GM12878 (cell line): ENCODE measurements at regions not wholly inside any gene's neighbourhood (a gene's known extent, or its start where the extent isn't known, plus 50 kb on each side); places are given as distances from the start of the nearest gene placed in this dataset.

Source experiments
- ATAC-seq: fragments of 200-7000 bp; cut with Tn5 transposase; 3 replicates; pipeline ENCODE4 v1.9.1; 2020; ENCODE audit warnings: mild to moderate bottlenecking, moderate library complexity
- BruUV-seq: library from RNA; stranded (reverse); fragments of 400-500 nt; replicated peaks from 2 replicates; lab custom pipeline; 2021; lab: Mats Ljungman, UMichigan
- CTCF ChIA-PET: fragments of 300-600 bp; sonication (Branson Sonifier 250); formaldehyde crosslinking; extraction: SDS; loops from one replicate; lab custom pipeline; 2021; ENCODE audit warnings: inconsistent platforms; lab: Yijun Ruan, JAX
- POLR2A ChIA-PET: fragments of 350-600 bp; formaldehyde crosslinking; extraction: SDS; loops from one replicate; lab custom pipeline; 2021; ENCODE audit warnings: inconsistent platforms; lab: Charles Lee
- RAD21 ChIA-PET: fragments of 300-600 bp; sonication (Branson Sonifier 250); formaldehyde crosslinking; loops from one replicate; lab custom pipeline; 2023; ENCODE audit warnings: antibody characterized with exemption; ENCODE audit not compliant: unreplicated experiment; lab: Charles Lee
- SMC1A ChIA-PET: fragments of 300-600 bp; sonication (Branson Sonifier 250); formaldehyde crosslinking; loops from one replicate; lab custom pipeline; 2023; ENCODE audit not compliant: unreplicated experiment, uncharacterized antibody; lab: Charles Lee
- DNase-seq: peaks from one replicate; pipeline ENCODE4 v3.0.0-alpha.2; 2011; ENCODE audit warnings: low read depth, low spot score
- FAIRE-seq: peaks from 3 replicates; lab custom pipeline; 2011; peaks lifted over from hg19 to GRCh38; lab: Jason Lieb, UNC
- H2AFZ ChIP-seq: 2 replicates; pipeline ENCODE4 v1.6.0; 2011; ENCODE audit warnings: low read depth, low read length, control low read depth; ENCODE audit not compliant: control insufficient read depth
- H3K27ac ChIP-seq: 2 replicates; pipeline ENCODE4 v1.5.1; 2011; ENCODE audit warnings: control low read depth; ENCODE audit not compliant: control insufficient read depth, insufficient read depth
- H3K27me3 ChIP-seq, 2 experiments: replicated peaks in 1 of 2; 2 replicates each; pipeline versions ENCODE4 v1.6.0 to v1.6.1; 2011; ENCODE audit warnings: low read length in 1 of 2; ENCODE audit not compliant: control insufficient read depth in 2 of 2, insufficient read depth in 2 of 2
- H3K36me3 ChIP-seq, 2 experiments: 2 replicates each; pipeline ENCODE4 v1.5.1; 2011; ENCODE audit warnings: low read length in 1 of 2; ENCODE audit not compliant: control insufficient read depth in 2 of 2, insufficient read depth in 2 of 2
- H3K4me1 ChIP-seq: 2 replicates; pipeline ENCODE4 v1.6.1; 2011; ENCODE audit warnings: mild to moderate bottlenecking, low read length, moderate library complexity, mixed read lengths; ENCODE audit not compliant: control insufficient read depth, insufficient read depth
- H3K4me2 ChIP-seq: 2 replicates; pipeline ENCODE4 v1.6.0; 2011; ENCODE audit warnings: control low read depth; ENCODE audit not compliant: control insufficient read depth, insufficient read depth
- H3K4me3 ChIP-seq: fragments of 200-600 bp; sonication (generic); 2 replicates; pipeline ENCODE4 v1.5.1; 2016
- H3K79me2 ChIP-seq: 2 replicates; pipeline ENCODE4 v1.6.0; 2011; ENCODE audit warnings: low read length; ENCODE audit not compliant: control insufficient read depth, insufficient read depth
- H3K9ac ChIP-seq: 2 replicates; pipeline ENCODE4 v1.8.0; 2011; ENCODE audit warnings: low read length, control low read depth, mixed read lengths; ENCODE audit not compliant: control insufficient read depth, insufficient read depth
- H3K9me3 ChIP-seq: replicated peaks from 3 replicates; pipeline ENCODE4 v1.5.1; 2011; ENCODE audit warnings: mild to moderate bottlenecking, low read length; ENCODE audit not compliant: control insufficient read depth, insufficient read depth
- H4K20me1 ChIP-seq: 2 replicates; pipeline ENCODE4 v1.6.0; 2011; ENCODE audit not compliant: control insufficient read depth, insufficient read depth
- FOXK2 ChIP-seq: fragments of 450-650 bp; IDR thresholded peaks from 2 replicates; pipeline ENCODE4 v1.6.1; 2017; ENCODE audit warnings: mild to moderate bottlenecking, moderate library complexity
- IKZF2 ChIP-seq, 2 experiments: fragments of 450-650 bp; IDR thresholded peaks; 2 replicates each; pipeline ENCODE4 v1.6.1; 2017; ENCODE audit warnings: mild to moderate bottlenecking in 2 of 2, moderate library complexity in 2 of 2
- MLLT1 ChIP-seq: fragments of 450-650 bp; IDR thresholded peaks from 2 replicates; pipeline ENCODE4 v1.6.1; 2016; ENCODE audit warnings: mild to moderate bottlenecking
- SP1 ChIP-seq: IDR thresholded peaks from one replicate; pipeline ENCODE4 v1.6.1; 2011; ENCODE audit warnings: low read depth, low read length
- SRF ChIP-seq, 2 experiments: IDR thresholded peaks; 2 replicates each; pipeline ENCODE4 v1.6.1; 2011; ENCODE audit warnings: low read depth in 2 of 2, low read length in 2 of 2, mild to moderate bottlenecking in 1 of 2, moderate library complexity in 1 of 2
- ZBTB40 ChIP-seq: fragments of 450-650 bp; IDR thresholded peaks from 2 replicates; pipeline ENCODE4 v1.6.1; 2016; ENCODE audit warnings: mild to moderate bottlenecking, moderate library complexity, borderline replicate concordance
- WGBS: methylation state at CpG from one replicate; pipeline ENCODE4 v1.1.6; 2016; ENCODE audit warnings: low lambda C conversion rate; ENCODE audit not compliant: insufficient replicate concordance, insufficient coverage; ENCODE audit errors: missing lambda C conversion rate; 5-methylcytosine and 5-hydroxymethylcytosine counted together
- in situ Hi-C: fragments of 300-500 bp; cut with MboI; formaldehyde crosslinking; loops from 9 replicates; pipeline ENCODE4 v1.14.3; 2018; ENCODE audit warnings: mixed read lengths
- intact Hi-C: fragments of 100-400 bp; cut with micrococcal nuclease; formaldehyde crosslinking; loops from one replicate; pipeline ENCODE4 v1.14.2; 2022; ENCODE audit not compliant: unreplicated experiment
- TF ChIP-seq, protein P1 (sequence below): fragments of 450-650 bp; IDR thresholded peaks from 2 replicates; pipeline ENCODE4 v1.6.1; 2017; ENCODE audit warnings: mild to moderate bottlenecking, low read depth, inconsistent platforms; ENCODE audit not compliant: poor library complexity, severe bottlenecking

DNA sequence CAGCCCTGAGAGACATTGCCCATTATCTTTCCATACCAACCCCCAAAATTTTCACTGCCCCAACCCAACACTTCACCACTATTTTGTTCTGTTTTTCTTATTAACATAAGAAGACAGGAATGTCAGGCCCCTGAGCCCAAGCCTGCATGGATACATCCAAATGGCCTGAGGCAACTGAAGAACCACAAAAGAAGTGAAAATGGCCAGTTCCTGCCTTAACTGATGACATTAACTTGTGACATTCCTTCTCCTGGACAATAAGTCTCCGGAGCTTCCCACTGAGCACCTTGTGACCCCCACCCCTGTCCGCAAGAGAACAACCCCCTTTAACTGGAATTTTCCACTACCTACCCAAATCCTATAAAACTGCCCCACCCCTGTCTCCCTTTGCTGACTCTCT lies 1076.4 kb upstream of the GHITM start:
- FAIRE-seq (no peak), ATAC-seq (no peak)
- no peaks in the 10 kb centered on the region for H3K9me3 ChIP-seq
- H3K36me3 ChIP-seq: no peaks in the 10 kb centered on the region
- WGBS: 0% methylated on average over 2 of the region's 2 CpGs
- in situ Hi-C loops: no loop called here
- intact Hi-C loops: no loop called here
- CTCF ChIA-PET: no interaction called here
- H2AFZ ChIP-seq: no peak overlapping the region
- POLR2A ChIA-PET: no interaction called here
- H3K27ac ChIP-seq: no peak overlapping the region
- H3K27me3 ChIP-seq: no peaks in the 10 kb centered on the region
- TF ChIP-seq, protein P1, sequence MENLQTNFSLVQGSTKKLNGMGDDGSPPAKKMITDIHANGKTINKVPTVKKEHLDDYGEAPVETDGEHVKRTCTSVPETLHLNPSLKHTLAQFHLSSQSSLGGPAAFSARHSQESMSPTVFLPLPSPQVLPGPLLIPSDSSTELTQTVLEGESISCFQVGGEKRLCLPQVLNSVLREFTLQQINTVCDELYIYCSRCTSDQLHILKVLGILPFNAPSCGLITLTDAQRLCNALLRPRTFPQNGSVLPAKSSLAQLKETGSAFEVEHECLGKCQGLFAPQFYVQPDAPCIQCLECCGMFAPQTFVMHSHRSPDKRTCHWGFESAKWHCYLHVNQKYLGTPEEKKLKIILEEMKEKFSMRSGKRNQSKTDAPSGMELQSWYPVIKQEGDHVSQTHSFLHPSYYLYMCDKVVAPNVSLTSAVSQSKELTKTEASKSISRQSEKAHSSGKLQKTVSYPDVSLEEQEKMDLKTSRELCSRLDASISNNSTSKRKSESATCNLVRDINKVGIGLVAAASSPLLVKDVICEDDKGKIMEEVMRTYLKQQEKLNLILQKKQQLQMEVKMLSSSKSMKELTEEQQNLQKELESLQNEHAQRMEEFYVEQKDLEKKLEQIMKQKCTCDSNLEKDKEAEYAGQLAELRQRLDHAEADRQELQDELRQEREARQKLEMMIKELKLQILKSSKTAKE: no peak
- TF ChIP-seq, all 136 proteins: peak for 0
- H3K9ac ChIP-seq: no peak overlapping the region
- no peak overlapping the region for H3K4me2 ChIP-seq
- no peaks in the 10 kb centered on the region for H3K4me1 ChIP-seq
- ChIA-PET RAD21 (no interaction called here), SMC1A (no interaction called here)
- H3K79me2 ChIP-seq: no peaks in the 10 kb centered on the region
- H3K4me3 ChIP-seq: no peak overlapping the region
- BruUV-seq: no TSS peak
- DNase-seq: no peak
- H4K20me1 ChIP-seq: no peaks in the 10 kb centered on the region

DNA sequence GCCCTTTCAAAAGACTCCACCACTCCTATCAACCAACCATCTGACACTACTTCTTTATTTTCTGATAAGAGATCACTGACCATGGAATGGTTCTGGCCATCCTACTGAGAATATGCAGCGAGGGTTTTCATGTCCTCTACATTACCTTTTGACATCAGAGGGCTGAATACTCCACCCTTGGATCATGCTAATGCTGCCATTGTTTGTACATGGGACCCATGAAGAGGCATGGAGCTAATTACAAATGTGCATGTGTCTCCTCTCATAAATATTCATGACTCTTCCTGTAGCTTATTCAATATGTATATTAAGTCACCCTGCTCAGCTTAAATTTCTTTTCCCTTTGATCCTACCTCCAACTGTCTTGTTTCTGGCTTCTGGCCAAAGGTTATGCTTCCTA lies 1065.8 kb upstream of the GHITM start:
- no TSS peak for BruUV-seq
- H3K27ac ChIP-seq: no peak overlapping the region
- no peak for ATAC-seq
- TF ChIP-seq MLLT1 (no peak), IKZF2 (IDR thresholded peaks at IDR 0.05) (no peak), ZBTB40 (no peak), FOXK2 (no peak), SRF (IDR thresholded peaks at IDR 0.05; ENCODE audit: low read depth in 2 of 2, low read length in 2 of 2) (no peak), SP1 (no peak)

More for the DNA sequence above, 1065.8 kb upstream of the GHITM start:
- H3K9me3 ChIP-seq: no peaks in the 10 kb centered on the region
- SMC1A ChIA-PET: no interaction called here
- no peaks in the 10 kb centered on the region for H3K4me1 ChIP-seq
- intact Hi-C loops (no loop called here), in situ Hi-C loops (no loop called here)
- H3K79me2 ChIP-seq: no peaks in the 10 kb centered on the region
- WGBS: 0% methylated on average over 1 of the region's 1 CpG
- H3K36me3 ChIP-seq: no peaks in the 10 kb centered on the region
- H4K20me1 ChIP-seq: no peaks in the 10 kb centered on the region
- no peak overlapping the region for H3K4me3 ChIP-seq
- POLR2A ChIA-PET: no interaction called here
- CTCF ChIA-PET: no interaction called here
- RAD21 ChIA-PET: no interaction called here
- DNase-seq: no peak
- H3K27me3 ChIP-seq: no peaks in the 10 kb centered on the region
- no peak overlapping the region for H2AFZ ChIP-seq
- no peak overlapping the region for H3K4me2 ChIP-seq
- H3K9ac ChIP-seq: no peak overlapping the region
- FAIRE-seq: no peak
